IMR-90 (cell line): ENCODE measurements at regions not wholly inside any gene's neighbourhood (a gene's known extent, or its start where the extent isn't known, plus 50 kb on each side); places are given as distances from the start of the nearest gene placed in this dataset.

Experiments used
- ATAC-seq: fragments of 200-7000 bp; cut with Tn5 transposase; 2 replicates; pipeline ENCODE4 v1.9.1; 2020; ENCODE audit warnings: low read depth, mild to moderate bottlenecking, moderate library complexity
- BruUV-seq: library from RNA; stranded (reverse); fragments of 400-500 nt; replicated peaks from 2 replicates; lab custom pipeline; 2021; lab: Mats Ljungman, UMichigan
- CTCF ChIA-PET: fragments of 300-600 bp; formaldehyde crosslinking; extraction: SDS; loops from one replicate; lab custom pipeline; 2021; ENCODE audit warnings: antibody characterized with exemption; lab: Yijun Ruan, JAX
- POLR2A ChIA-PET: fragments of 300-600 bp; sonication (Branson Sonifier 250); formaldehyde crosslinking; loops from one replicate; lab custom pipeline; 2022; ENCODE audit warnings: antibody characterized with exemption; ENCODE audit not compliant: unreplicated experiment; lab: Charles Lee
- DNase-seq: peaks from one replicate; pipeline ENCODE4 v3.0.0; 2013
- H2AFZ ChIP-seq: replicated peaks from 2 replicates; pipeline ENCODE3; 2013; ENCODE audit warnings: low read length, mild to moderate bottlenecking; ENCODE audit not compliant: poor library complexity
- H2AK5ac ChIP-seq: 2 replicates; pipeline ENCODE4 v1.6.1; 2013; ENCODE audit warnings: low read depth, low read length, inconsistent platforms
- H2AK9ac ChIP-seq: replicated peaks from 2 replicates; pipeline ENCODE3; 2013; ENCODE audit warnings: mild to moderate bottlenecking, low read depth, low read length, moderate library complexity; ENCODE audit not compliant: poor library complexity
- H2BK120ac ChIP-seq: 2 replicates; pipeline ENCODE4 v1.6.1; 2013; ENCODE audit warnings: low read depth, low read length, inconsistent platforms
- H2BK15ac ChIP-seq: 3 replicates; pipeline ENCODE4 v1.6.1; 2013; ENCODE audit warnings: low read depth, low read length, inconsistent platforms
- H2BK20ac ChIP-seq: 2 replicates; pipeline ENCODE4 v1.6.1; 2013; ENCODE audit warnings: low read depth, mild to moderate bottlenecking, inconsistent platforms, low read length, moderate library complexity
- H2BK5ac ChIP-seq: 2 replicates; pipeline ENCODE4 v1.6.1; 2013; ENCODE audit warnings: mild to moderate bottlenecking, low read depth, low read length, inconsistent platforms; ENCODE audit not compliant: poor library complexity, severe bottlenecking
- H3K14ac ChIP-seq: replicated peaks from 2 replicates; pipeline ENCODE4 v1.6.1; 2013; ENCODE audit warnings: low read depth, low read length, inconsistent platforms
- H3K18ac ChIP-seq: 2 replicates; pipeline ENCODE4 v1.6.1; 2013; ENCODE audit warnings: low read depth, low read length, control low read depth
- H3K23ac ChIP-seq: 2 replicates; pipeline ENCODE4 v1.6.1; 2013; ENCODE audit warnings: low read depth, low read length, inconsistent platforms
- H3K27ac ChIP-seq: 2 replicates; pipeline ENCODE4 v1.5.1; 2013; ENCODE audit warnings: mild to moderate bottlenecking, control low read depth, low read length; ENCODE audit not compliant: insufficient read depth
- H3K27me3 ChIP-seq: 2 replicates; pipeline ENCODE4 v1.6.1; 2013; ENCODE audit warnings: low read length; ENCODE audit not compliant: control insufficient read depth, insufficient read depth
- H3K36me3 ChIP-seq: 2 replicates; pipeline ENCODE4 v1.6.1; 2013; ENCODE audit warnings: low read length, mixed read lengths; ENCODE audit not compliant: control insufficient read depth, insufficient read depth
- H3K4ac ChIP-seq: 2 replicates; pipeline ENCODE4 v1.6.1; 2013; ENCODE audit warnings: low read depth, low read length, inconsistent platforms
- H3K4me1 ChIP-seq: 2 replicates; pipeline ENCODE4 v1.6.1; 2013; ENCODE audit warnings: low read length, mixed read lengths; ENCODE audit not compliant: control insufficient read depth, insufficient read depth
- H3K4me2 ChIP-seq: 2 replicates; pipeline ENCODE4 v1.6.1; 2013; ENCODE audit warnings: low read depth, mild to moderate bottlenecking, control low read depth, low read length, moderate library complexity
- H3K4me3 ChIP-seq: 2 replicates; pipeline ENCODE4 v1.5.1; 2013; ENCODE audit warnings: low read depth, mild to moderate bottlenecking, control low read depth, low read length, moderate library complexity; ENCODE audit not compliant: insufficient read depth
- H3K56ac ChIP-seq: 2 replicates; pipeline ENCODE4 v1.6.1; 2013; ENCODE audit warnings: low read length, inconsistent platforms; ENCODE audit not compliant: insufficient read depth; ENCODE audit errors: extremely low read depth
- H3K79me1 ChIP-seq, 2 experiments: 2 replicates each; pipeline ENCODE4 v1.6.1; 2013; ENCODE audit warnings: low read length in 2 of 2, inconsistent platforms in 1 of 2, low read depth in 1 of 2
- H3K9ac ChIP-seq: 2 replicates; pipeline ENCODE4 v1.6.1; 2013; ENCODE audit warnings: low read depth, low read length, control low read depth
- H3K9me1 ChIP-seq: 2 replicates; pipeline ENCODE4 v1.6.1; 2013; ENCODE audit warnings: low read length, inconsistent platforms; ENCODE audit not compliant: insufficient read depth
- H3K9me3 ChIP-seq: 2 replicates; pipeline ENCODE4 v1.6.1; 2013; ENCODE audit warnings: low read length; ENCODE audit not compliant: control insufficient read depth, insufficient read depth
- H4K20me1 ChIP-seq: 2 replicates; pipeline ENCODE4 v1.6.1; 2013; ENCODE audit warnings: low read length, inconsistent platforms; ENCODE audit not compliant: insufficient read depth
- H4K5ac ChIP-seq: 2 replicates; pipeline ENCODE4 v1.6.1; 2013; ENCODE audit warnings: mild to moderate bottlenecking, low read depth, low read length, control low read depth
- H4K8ac ChIP-seq, 2 experiments: 2 replicates each; pipeline ENCODE4 v1.6.1; 2013; ENCODE audit warnings: low read depth in 2 of 2, low read length in 2 of 2, control low read depth in 1 of 2, inconsistent platforms in 1 of 2
- H4K91ac ChIP-seq: 2 replicates; pipeline ENCODE4 v1.6.1; 2013; ENCODE audit warnings: low read depth, low read length, inconsistent platforms; ENCODE audit not compliant: insufficient read depth
- BHLHE40 ChIP-seq: fragments of 150-350 bp; IDR thresholded peaks from 2 replicates; pipeline ENCODE4 v1.6.1; 2016; ENCODE audit warnings: mild to moderate bottlenecking, low read depth, low read length
- CEBPB ChIP-seq: IDR thresholded peaks from 2 replicates; pipeline ENCODE4 v1.6.1; 2012; ENCODE audit warnings: low read depth, low read length, improper control_type of control experiment
- CHD1 ChIP-seq: IDR thresholded peaks from 2 replicates; pipeline ENCODE4 v1.6.1; 2012; ENCODE audit warnings: low read depth, low read length, improper control_type of control experiment
- CTCF ChIP-seq: conservative IDR thresholded peaks from 2 replicates; pipeline ENCODE4 v1.5.1; 2012; ENCODE audit warnings: mild to moderate bottlenecking, low read depth, low read length, improper control_type of control experiment
- ELK1 ChIP-seq: fragments of 150-350 bp; IDR thresholded peaks from 2 replicates; pipeline ENCODE4 v1.6.1; 2016; ENCODE audit warnings: low read depth, mild to moderate bottlenecking, low read length, moderate library complexity, borderline replicate concordance
- FOS ChIP-seq: fragments of 150-350 bp; IDR thresholded peaks from 2 replicates; pipeline ENCODE4 v1.6.1; 2016; ENCODE audit warnings: low read depth, low read length
- MAFK ChIP-seq: IDR thresholded peaks from 2 replicates; pipeline ENCODE4 v1.6.1; 2012; ENCODE audit warnings: low read depth, low read length, improper control_type of control experiment
- MAZ ChIP-seq: IDR thresholded peaks from 2 replicates; pipeline ENCODE4 v1.6.1; 2012; ENCODE audit warnings: low read depth, mild to moderate bottlenecking, low read length, improper control_type of control experiment, moderate library complexity, borderline replicate concordance
- MXI1 ChIP-seq: IDR thresholded peaks from 2 replicates; pipeline ENCODE4 v1.6.1; 2012; ENCODE audit warnings: low read depth, mild to moderate bottlenecking, low read length, moderate library complexity, borderline replicate concordance
- NFE2L2 ChIP-seq: fragments of 150-350 bp; IDR thresholded peaks from 2 replicates; pipeline ENCODE4 v1.6.1; 2016; ENCODE audit warnings: low read depth, mild to moderate bottlenecking, low read length
- POLR2A ChIP-seq: IDR thresholded peaks from 2 replicates; pipeline ENCODE4 v1.6.1; 2012; ENCODE audit warnings: mild to moderate bottlenecking, low read depth, low read length
- RAD21 ChIP-seq: IDR thresholded peaks from 2 replicates; pipeline ENCODE4 v1.6.1; 2012; ENCODE audit warnings: low read length, improper control_type of control experiment
- RCOR1 ChIP-seq: IDR thresholded peaks from 2 replicates; pipeline ENCODE4 v1.6.1; 2012; ENCODE audit warnings: mild to moderate bottlenecking, low read length, improper control_type of control experiment; ENCODE audit not compliant: insufficient replicate concordance
- RFX5 ChIP-seq: IDR thresholded peaks from 2 replicates; pipeline ENCODE4 v1.8.0; 2012; ENCODE audit warnings: low read depth, mild to moderate bottlenecking, low read length, moderate library complexity
- SMC3 ChIP-seq: fragments of 150-350 bp; IDR thresholded peaks from 2 replicates; pipeline ENCODE4 v1.6.1; 2016; ENCODE audit warnings: low read depth, mild to moderate bottlenecking, antibody characterized with exemption, low read length, moderate library complexity
- USF2 ChIP-seq: fragments of 150-350 bp; IDR thresholded peaks from 2 replicates; pipeline ENCODE4 v1.6.1; 2017; ENCODE audit warnings: mild to moderate bottlenecking, antibody characterized with exemption, low read length, low read depth
- WGBS, 2 experiments: methylation state at CpG; one replicate each; pipeline versions ENCODE4 v1.1.5 to v1.1.7; 2013; ENCODE audit warnings: missing lambda C conversion rate in 2 of 2; ENCODE audit not compliant: insufficient read length in 1 of 2; ENCODE audit errors: extremely low coverage in 2 of 2; 5-methylcytosine and 5-hydroxymethylcytosine counted together
- dilution Hi-C: fragments of 300-500 bp; cut with HindIII; formaldehyde crosslinking; loops from one replicate; pipeline ENCODE4 v1.14.3; 2018; ENCODE audit warnings: low sequenced_read_pairs; ENCODE audit not compliant: unreplicated experiment
- in situ Hi-C: fragments of 300-500 bp; cut with MboI; formaldehyde crosslinking; loops from 3 replicates; pipeline ENCODE4 v1.14.3; 2019; ENCODE audit warnings: low sequenced_read_pairs, inconsistent platforms, mixed read lengths
- intact Hi-C: fragments of 100-400 bp; cut with micrococcal nuclease; formaldehyde crosslinking; loops from 2 replicates; pipeline ENCODE4 v1.10.0; 2022

- no peak overlapping the region for H3K18ac ChIP-seq
- H3K9me1 ChIP-seq: no peaks in the 10 kb centered on the region; the same call in 1 of the 2 replicates
- ChIA-PET POLR2A (no interaction called here), CTCF (no interaction called here)
- intact Hi-C loops (no loop called here), dilution Hi-C loops (no loop called here), in situ Hi-C loops (no loop called here)
- H3K4ac ChIP-seq: no peak overlapping the region
- no peak overlapping the region for H2AFZ ChIP-seq
- no peak overlapping the region for H3K14ac ChIP-seq
- no peak overlapping the region for H4K91ac ChIP-seq
- H2AK9ac ChIP-seq: no peak overlapping the region
- H3K27ac ChIP-seq: no peak overlapping the region
- no peaks in the 10 kb centered on the region for H3K36me3 ChIP-seq
- H4K5ac ChIP-seq: no peak overlapping the region
- H3K4me2 ChIP-seq: no peak overlapping the region
- no peak overlapping the region for H4K8ac ChIP-seq
- no peak overlapping the region for H3K9ac ChIP-seq
- no peak overlapping the region for H2AK5ac ChIP-seq
- no peak overlapping the region for H3K23ac ChIP-seq
- no peak overlapping the region for H3K56ac ChIP-seq
- H2BK15ac ChIP-seq: no peak overlapping the region
- H3K27me3 ChIP-seq: no peaks in the 10 kb centered on the region
- no peak overlapping the region for H2BK120ac ChIP-seq
- no TSS peak for BruUV-seq
- no peak overlapping the region for H3K4me3 ChIP-seq
- no CpG with 5 or more reads among the region's 3 CpGs for WGBS, 2 experiments
- ATAC-seq: no peak
- H2BK5ac ChIP-seq: no peak overlapping the region
- peaks cover 4% of the 10 kb centered on the region; the same call in 1 of the 2 replicates for H3K4me1 ChIP-seq
- H2BK20ac ChIP-seq: no peak overlapping the region
- no peaks in the 10 kb centered on the region for H3K79me1 ChIP-seq
- H3K9me3 ChIP-seq: no peaks in the 10 kb centered on the region
- no peak for TF ChIP-seq USF2
- TF ChIP-seq CTCF: no peak
- TF ChIP-seq MAZ: no peak
- no peak for TF ChIP-seq SMC3
- no peak for TF ChIP-seq CEBPB
- no peak for TF ChIP-seq NFE2L2
- no peak for TF ChIP-seq RAD21
- TF ChIP-seq MXI1: no peak
- no peak for TF ChIP-seq CHD1
- TF ChIP-seq BHLHE40: no peak
- no peak for TF ChIP-seq POLR2A
- no peak for TF ChIP-seq ELK1
- TF ChIP-seq FOS: no peak
- TF ChIP-seq RFX5: no peak
- no peak for TF ChIP-seq RCOR1
- TF ChIP-seq MAFK: no peak
- no peak for DNase-seq
- no peaks in the 10 kb centered on the region for H4K20me1 ChIP-seq
Observed at GRCh38 chr10:62633976-62634375, 170.5 kb upstream of the ADO start.
